NCI-H345 (cell line): ENCODE measurements at regions not wholly inside any gene's neighbourhood (a gene's known extent, or its start where the extent isn't known, plus 50 kb on each side); places are given as distances from the start of the nearest gene placed in this dataset.
"Not testable (repeated sequence)": the region's sequence is repeated elsewhere in the genome, so short reads cannot be mapped to it uniquely, and the experiment has no call there.

Source experiments
- DNase-seq: peaks from one replicate; lab custom pipeline; 2025; lab: John Stamatoyannopoulos, UW

- not testable (repeated sequence) for DNase-seq
Measured at GRCh38 chr7:149995369-149996026, 121.7 kb downstream of the ATP6V0E2 start.

- DNase-seq = not testable (repeated sequence)
Measured at GRCh38 chr7:150000780-150001599, 127.2 kb downstream of the ATP6V0E2 start.

- DNase-seq = no peak
Measured at GRCh38 chr7:150003304-150003810, 129.6 kb downstream of the ATP6V0E2 start.

GRCh38 chr7:150003973-150004372 lies 130.2 kb downstream of the ATP6V0E2 start:
- not testable (repeated sequence) for DNase-seq

- DNase-seq = not testable (repeated sequence)
Measured at GRCh38 chr7:150004843-150005242, 131.1 kb downstream of the ATP6V0E2 start.

GRCh38 chr7:150009620-150010303 lies 136.0 kb downstream of the ATP6V0E2 start:
- not testable (repeated sequence) for DNase-seq

- DNase-seq = not testable (repeated sequence)
Measured at GRCh38 chr7:150016651-150017189, 143.0 kb downstream of the ATP6V0E2 start.

GRCh38 chr7:150020210-150020609 lies 146.4 kb downstream of the ATP6V0E2 start:
- DNase-seq = not testable (repeated sequence)

- DNase-seq = not testable (repeated sequence)
Measured at GRCh38 chr7:150024550-150025490, 151.1 kb downstream of the ATP6V0E2 start.

GRCh38 chr7:150025802-150026201 lies 152.0 kb downstream of the ATP6V0E2 start:
- DNase-seq = not testable (repeated sequence)

- DNase-seq = not testable (repeated sequence)
Measured at GRCh38 chr7:150028344-150029012, 154.7 kb downstream of the ATP6V0E2 start.

- not testable (repeated sequence) for DNase-seq
Measured at GRCh38 chr7:150029013-150029389, 155.2 kb downstream of the ATP6V0E2 start.

- DNase-seq = not testable (repeated sequence)
Measured at GRCh38 chr7:150031733-150032132, 158.0 kb downstream of the ATP6V0E2 start.

- DNase-seq = not testable (repeated sequence)
Measured at GRCh38 chr7:150033711-150034110, 159.9 kb downstream of the ATP6V0E2 start.

- DNase-seq = not testable (repeated sequence)
Measured at GRCh38 chr7:150035769-150036168, 162.0 kb downstream of the ATP6V0E2 start.

GRCh38 chr7:150039061-150039460 lies 165.3 kb downstream of the ATP6V0E2 start:
- DNase-seq = not testable (repeated sequence)

GRCh38 chr7:150042281-150042680 lies 168.5 kb downstream of the ATP6V0E2 start:
- DNase-seq = not testable (repeated sequence)

- not testable (repeated sequence) for DNase-seq
Measured at GRCh38 chr7:150044771-150045170, 171.0 kb downstream of the ATP6V0E2 start.

GRCh38 chr7:150045596-150045995 lies 171.8 kb downstream of the ATP6V0E2 start:
- not testable (repeated sequence) for DNase-seq
